Hematopoietic multipotent progenitor cell treated with erythropoietin and hydrocortisone succinate and interleukin-3 and kit ligand, for 17 days (in vitro differentiated cells): ENCODE measurements at regions not wholly inside any gene's neighbourhood (a gene's known extent, or its start where the extent isn't known, plus 50 kb on each side); places are given as distances from the start of the nearest gene placed in this dataset.

Experiments
- DNase-seq: peaks from one replicate; pipeline ENCODE4 v3.0.0-alpha.2; 2015; ENCODE audit warnings: low spot score

DNA sequence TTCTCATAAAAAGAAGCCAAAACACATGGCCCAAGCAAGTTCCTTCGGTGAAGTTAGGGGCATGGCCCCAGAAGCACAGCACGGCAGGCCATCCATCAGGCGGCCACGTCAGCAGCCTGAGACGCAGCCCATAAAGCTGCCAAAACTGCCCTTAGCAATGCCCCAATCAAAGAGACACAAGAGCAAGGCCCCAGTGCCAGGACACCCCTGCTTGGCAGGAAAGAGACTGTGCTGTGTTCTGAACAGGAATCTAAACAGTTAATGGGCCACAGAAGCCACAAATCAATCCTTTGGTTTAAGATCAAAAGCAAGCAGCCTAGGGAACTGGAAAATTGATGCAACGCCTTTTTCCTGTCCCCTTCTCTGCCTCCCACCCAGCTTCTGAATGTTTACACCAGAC, 497.0 kb upstream of the USP24 start:
- no peak for DNase-seq

DNA sequence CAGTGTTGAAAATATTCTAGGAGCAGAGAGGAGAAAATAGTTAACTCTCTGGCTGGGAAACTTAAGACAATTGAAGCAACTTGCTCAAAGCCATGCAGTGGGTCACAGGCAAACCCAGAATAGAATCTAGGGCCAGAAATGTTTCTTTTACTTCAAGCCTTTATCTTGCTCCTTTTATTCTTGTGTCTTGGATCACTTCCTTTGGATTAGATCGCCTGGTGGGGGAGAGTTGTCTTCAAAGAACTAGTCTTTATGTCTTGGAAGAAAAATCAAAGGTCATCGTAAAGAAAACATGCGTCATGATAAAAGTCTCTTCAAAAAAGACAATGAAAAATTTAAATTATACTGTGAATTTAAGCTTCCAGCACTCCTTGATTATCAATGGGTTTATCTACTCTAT, 493.6 kb upstream of the USP24 start:
- DNase-seq = no peak

DNA sequence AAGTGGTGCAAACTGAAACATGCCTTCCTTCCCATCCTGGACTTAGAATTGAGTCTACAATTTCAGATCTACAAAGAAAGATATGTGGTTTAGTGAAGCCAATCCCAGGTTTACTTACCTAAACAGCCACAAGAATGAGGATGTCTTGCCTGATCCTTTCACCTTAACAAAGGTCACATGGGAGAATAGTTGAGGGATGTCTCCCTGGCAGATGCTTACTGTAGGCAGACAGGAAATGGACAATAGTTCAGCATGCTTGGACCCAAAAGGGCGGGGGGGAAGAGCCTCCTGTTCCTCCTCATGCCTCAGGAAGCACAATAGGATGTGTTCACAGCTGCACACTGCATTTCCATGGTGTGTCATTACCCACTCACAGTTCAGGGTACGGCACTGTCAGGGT, 492.7 kb upstream of the USP24 start:
- DNase-seq = no peak

DNA sequence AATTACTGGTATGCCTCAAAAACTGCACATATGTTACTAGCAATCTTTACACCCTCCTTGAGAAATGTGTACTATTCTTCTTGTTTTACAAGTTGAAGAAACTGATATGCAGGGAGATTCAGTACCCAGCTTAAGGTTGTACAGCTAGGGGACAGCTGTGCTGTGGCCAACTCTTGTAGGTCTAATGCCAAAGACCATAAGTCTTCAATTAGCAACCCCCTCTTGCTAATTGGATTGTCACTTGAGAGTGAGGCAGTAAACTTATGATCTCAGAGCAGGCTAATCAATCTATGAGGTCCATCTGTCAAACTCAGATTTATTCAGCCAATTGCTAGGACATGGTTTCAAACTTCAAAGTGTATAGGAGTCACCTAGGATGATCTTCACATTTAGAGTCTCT, 492.0 kb upstream of the USP24 start:
- no peak for DNase-seq

DNA sequence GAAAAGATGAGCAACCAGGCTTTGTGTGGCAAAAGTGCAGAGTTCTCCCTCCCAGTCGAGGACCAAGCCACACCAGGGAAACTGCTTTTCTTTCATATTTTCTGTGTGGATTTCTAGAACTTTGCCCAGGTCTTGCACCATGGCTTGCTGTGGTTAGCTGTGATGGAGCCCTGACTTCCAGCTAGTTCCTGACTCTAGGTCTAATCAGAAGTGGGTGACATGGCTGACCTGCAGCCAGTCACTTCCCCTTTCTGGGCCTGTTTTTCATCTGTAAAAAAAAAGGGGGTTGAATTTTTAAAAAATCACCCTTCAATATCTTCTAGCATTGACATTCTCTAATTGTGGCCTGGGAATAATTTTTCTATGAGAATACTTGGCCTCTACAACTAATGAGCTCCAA, 491.2 kb upstream of the USP24 start:
- DNase-seq = no peak

DNA sequence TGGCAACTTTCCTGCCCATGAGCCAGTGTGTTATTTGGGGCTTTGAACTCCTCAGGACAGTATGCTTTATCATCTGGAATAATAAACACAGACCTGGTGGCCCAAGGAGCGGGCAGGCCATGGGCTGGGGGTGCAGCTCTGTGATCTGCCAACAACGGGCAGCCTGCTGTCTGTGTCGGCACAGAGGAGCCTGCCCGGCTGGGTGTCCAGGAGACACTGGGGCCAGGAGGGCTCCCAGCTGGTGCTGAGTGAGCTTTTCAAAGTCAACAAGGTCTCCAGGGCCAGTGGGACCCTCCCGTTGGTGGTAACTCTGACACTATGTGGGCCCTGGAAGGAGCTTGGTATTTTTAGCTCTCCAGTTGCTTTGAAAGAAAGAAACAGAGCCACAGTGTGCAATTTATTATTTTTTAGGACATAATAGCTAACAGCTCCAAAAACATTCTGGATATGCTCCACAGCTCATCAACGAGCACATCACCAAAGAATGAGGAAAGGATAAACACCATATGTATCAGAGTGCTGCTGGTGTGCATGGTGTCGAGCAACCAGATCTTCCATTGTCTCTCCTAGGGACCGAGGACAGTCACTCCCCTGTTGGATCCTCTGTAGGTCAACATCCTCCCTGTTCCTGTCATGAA, 488.7 kb upstream of the USP24 start:
- no peak for DNase-seq

DNA sequence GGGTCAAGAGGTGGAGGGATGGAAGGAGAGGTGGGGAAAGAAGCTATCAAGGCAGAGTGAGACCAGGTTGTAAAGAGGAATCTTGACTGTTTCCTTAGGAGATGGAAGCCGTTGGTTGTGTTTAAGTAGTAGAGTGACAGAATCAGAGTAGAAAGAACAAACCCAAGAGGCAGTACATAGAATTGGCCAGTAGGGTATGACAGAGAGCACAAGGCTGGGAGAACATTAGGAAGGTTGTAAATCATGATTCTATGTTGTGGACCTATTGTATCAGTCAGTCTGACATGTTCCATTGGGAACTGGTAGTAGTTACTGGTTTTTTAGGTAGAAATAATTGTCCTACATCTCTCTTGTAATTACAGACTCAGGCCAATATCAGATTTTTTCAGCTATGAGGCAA, 486.9 kb upstream of the USP24 start:
- DNase-seq = no peak

DNA sequence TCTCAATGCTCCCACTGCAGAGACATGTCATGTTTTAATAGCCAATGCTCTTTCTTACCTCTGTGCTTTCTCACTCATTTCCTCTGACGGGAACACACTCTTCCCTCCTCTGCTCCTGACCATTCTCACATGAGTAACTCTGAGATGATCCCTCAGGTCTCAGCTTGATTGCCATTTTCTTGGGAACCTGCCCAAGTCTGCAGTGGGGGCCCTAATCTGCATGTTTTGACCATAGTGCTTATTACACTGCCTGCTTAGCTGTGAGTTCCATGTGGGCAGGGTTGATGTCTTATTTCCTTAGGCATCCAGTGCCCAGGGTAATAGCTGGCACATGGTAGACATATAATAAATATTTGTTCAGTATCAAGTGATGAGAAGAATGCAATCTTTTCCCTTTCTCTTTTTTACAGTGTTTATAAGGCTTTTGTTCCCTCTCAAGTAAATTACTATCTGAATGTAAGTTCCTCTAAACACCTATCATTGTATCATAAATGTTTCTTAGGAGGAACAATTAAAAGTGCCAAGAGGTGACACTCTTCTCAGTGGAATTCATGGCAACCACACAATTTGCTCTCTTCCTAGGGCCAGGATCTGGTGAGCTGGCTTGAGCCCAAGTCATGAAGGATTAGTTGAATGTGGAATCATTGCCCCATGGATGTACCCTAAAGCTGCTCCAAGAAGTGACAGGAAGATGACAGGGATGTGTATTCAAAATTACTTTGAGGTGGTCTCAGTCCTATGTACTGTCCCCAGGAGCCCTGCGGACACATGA, 485.4 kb upstream of the USP24 start:
- no peak for DNase-seq

DNA sequence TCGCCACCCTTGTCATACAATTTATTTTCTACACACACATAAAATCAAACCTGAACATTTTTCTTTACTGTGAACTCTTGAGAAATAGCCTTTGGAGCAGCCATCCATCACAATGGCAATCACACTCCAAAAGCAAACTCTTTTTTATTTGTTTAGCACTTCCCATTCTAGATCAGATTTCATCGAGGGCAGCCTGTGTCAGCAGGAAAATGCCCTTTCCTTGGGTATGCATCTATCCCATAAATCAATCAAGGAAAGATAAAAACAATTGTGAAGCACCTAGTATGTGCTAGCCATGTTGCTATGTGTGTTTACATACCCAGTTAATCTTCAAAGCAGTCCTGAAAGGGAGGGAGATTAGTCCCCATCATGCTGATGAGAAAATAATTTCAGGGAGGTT, 484.1 kb upstream of the USP24 start:
- no peak for DNase-seq

DNA sequence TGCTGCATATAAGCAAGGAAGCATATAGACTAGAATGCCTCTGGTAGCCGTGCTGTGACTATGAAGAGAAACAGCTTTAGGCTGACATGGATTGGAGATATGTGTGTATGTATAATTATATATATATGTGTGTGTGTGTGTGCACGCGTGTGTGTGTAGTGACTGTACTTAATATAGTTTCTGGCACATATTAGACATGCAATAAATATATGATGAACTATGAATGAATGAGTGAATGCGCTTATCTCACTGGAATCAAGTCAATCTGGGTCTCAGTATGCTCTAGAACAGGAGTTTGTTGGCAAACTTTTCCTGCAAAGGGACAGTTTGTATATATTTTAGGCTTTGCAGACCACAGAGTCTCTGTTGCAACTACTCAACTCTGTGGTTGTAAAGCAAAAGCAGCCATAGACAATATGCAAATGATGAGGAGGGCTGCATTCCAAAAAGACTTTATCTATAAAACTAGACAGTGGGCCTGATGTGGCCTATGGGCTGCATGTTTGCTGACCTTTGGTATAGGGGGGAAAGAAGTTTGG, 482.9 kb upstream of the USP24 start:
- DNase-seq = no peak

DNA sequence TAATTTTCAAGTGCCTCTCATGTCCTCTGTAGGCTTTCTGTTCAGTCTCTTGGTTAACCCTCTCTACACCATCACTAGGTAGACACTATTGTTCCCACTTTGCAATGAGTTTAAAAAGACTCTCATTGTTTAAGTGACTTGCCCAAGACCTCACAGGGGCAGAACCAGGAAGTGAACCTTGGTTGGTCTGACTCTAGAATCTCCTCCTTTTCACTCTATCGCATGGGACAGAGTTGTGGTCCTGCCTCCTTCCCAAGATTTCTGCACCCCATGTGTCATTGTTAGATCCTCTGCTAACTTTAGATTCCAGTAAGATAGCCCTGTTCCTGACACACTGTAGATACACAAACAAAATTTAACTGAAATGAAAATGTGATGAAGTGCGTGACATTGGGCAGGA, 481.7 kb upstream of the USP24 start:
- DNase-seq = no peak

DNA sequence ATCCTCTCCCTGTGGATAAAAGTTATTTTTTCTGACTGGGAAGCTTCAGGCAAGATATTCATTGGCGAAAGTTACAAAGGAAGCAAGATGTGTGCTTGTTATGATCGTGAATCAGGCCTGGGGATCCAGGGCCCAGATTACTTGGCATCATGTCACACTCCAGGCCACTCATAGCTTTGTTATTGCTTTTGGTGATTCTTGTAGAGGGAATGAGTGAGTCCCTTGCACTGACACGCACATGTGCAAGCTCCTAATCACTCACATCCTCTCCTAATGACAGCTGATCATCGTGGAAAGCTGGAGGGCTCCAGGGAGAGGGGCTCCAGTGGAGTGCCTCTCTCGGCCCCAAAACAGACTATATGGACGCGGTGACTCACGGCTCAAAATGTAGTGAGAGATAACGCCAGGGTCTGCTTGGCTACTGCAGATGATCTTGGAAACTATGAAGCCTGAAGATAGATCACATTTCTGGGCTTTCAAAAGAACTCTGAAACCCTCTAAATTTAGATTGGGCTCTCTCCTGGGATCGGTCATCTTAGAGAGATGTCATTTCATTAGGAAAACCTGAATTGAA, 481.1 kb upstream of the USP24 start:
- no peak for DNase-seq

DNA sequence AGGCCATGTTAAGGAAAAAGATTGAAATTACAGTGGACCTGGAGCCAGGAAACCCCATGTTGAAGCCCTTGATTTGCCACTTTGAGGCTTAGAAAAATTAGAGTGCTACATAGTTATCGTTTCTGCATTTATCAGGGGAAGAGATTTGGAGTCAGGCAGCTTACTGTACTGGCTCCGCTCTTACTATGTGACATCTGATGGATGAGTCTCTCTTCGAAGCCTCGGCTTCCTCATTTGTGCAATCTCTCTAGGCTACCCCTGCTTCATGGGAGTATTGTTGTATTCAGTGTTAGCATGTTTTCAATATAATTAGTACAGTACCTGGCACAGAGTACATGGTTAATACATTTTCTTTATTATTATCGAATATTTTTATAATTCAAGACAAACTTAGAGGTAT, 480.4 kb upstream of the USP24 start:
- DNase-seq = no peak

DNA sequence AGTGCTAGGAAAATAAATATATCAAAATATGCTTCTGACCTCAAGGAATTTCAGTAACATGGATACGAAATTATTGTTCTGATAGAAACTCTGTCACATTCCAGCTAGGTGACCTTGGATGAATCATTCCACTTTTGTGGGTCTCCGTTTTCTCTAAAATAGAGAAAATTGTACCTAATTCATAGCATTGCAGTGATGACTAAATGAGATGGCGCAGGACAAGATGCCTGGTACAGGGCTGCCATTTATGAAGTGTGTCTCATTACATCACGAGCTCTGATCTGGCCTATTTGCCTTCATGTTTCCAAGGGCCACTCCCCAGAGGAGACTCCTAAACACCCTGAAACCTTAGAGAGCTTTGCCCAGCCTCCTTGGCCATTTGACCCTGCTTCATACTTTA, 480.0 kb upstream of the USP24 start:
- no peak for DNase-seq

DNA sequence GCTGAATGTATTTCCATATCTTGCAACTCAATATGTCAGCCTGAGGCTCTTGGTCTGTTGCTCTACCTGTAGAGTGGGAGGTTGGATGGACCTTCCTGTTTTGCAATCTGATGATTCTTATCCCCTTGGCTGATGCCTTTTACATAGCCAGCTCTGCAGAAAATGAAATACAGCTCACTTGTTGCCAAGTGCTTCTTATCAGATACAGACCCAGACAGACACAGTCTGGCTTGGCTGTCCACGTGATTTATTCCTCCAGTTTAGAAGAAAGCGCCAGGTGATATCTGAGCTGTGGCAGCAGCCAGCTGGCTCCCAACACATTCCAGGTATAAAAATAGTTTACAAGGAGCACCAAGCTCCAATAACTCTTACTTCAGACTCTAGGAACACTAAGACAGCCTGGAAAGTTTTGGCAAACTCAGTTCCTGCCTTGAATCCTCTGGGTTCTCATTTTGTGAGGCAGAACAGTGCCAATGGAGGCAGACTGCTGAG, 479.2 kb upstream of the USP24 start:
- no peak for DNase-seq

DNA sequence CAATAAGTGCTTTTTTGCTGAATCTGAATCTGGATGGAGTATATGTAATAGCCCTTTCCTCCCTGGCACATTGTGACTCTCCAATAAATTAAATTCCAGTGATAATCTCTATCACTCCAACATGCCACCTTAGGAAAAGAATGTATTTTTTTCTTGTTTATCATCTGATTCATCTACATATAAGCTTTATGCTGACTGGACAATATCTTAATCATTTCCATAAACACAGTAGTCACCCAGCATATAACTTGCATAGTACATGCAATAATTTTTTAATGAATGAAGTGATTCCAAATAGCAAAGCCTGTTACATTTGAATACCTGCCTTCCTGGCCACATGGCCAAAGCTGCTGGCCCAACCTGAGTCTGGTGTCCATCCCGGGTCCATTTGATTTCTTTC, 477.6 kb upstream of the USP24 start:
- no peak for DNase-seq

DNA sequence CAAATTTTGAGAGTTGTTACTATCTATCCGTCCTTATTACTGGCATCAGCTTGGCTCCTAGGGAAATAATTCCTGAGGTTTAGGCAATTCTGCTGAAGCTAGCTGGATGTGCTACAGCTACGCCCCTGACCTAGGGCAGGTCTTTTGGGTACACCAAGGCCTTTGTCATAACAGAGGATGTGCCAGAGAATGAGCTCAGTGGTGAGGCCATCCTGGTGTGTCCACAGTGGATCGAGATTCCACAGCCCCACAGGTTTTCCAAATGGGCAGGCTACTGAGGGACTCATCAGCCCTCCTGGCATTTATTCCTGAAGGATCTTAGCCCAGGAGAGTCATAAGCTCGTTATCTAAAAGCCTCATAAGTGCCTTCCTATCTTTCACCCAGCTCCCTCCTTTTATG, 475.2 kb upstream of the USP24 start:
- DNase-seq = no peak

DNA sequence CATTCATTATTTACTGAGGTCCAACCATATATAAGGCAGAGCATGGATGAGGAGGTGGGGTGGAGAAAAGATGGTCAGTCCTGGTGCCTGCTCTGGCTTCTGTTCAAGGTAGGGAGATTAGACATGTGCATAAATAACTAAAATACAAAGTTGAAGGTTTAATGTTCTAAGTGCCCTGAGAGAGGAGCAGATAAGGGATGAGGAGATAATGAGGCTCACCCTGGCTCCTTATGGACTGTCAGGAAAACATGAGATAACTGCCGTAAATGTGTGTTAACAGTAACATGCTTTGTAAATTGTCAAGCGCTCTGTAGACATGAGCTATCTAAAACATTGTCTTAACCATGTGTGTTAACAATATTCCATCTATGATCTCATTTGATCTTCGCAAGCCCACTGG, 474.6 kb upstream of the USP24 start:
- no peak for DNase-seq

DNA sequence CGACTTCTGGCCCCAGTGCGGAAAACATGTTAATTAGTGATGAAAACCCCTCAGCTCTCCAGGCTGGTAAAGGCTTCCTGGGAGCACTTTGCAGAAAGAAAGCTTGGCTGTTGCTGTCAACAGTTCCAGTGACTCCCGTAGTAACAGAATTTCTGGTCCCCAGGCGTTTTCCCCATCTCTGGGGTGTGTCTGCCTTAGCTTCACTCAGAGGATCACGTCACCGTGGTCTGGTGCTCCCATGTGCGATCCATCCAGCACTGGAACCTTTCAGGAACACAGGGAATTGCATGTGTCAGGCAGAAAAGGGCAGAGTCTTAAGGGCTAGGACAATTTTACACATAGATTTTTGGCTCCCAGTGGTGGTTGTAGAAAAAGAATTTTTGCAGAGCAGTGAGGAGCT, 470.4 kb upstream of the USP24 start:
- no peak for DNase-seq

DNA sequence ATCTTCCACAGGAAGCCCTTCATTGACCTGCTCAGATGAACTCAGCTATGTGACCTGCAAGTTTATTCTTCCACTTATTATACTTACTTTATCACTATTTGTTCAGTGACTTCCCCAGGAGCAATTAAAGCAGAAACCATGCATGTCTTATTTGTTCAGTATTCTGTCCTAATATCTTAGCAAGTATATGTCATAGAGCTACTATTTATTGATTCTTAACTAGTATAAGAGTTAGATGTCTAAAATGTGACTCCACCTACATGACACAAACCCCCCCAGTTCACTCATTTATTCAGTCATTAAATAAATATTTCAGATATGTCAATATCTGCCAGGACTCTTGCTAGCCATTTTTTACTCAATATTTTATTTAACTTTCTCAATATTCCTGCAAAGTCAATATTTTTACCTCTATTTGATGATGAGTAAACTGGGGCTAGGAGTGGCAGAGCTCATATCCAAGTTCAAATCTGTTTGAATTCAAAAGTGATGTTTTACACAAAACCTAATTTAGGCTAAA, 469.0 kb upstream of the USP24 start:
- DNase-seq = no peak

DNA sequence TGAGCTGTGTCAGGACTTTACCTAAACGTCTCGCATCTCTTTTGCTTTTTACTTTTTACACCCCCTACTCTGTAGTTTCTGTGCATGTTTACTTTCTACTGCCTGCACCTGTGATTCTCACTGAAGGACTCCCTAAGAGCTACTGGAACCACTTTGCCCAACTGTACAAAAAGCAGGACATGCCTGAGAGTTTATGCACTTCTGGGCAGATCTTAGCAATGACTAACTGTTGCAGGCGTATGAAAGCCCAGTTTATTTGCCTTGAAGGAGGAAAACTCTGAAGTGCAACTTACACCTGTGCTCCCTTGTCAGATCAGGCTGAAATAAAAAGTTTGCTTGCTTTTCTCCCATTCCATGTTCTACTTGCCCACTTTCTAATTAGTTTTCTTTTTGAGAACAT, 467.0 kb upstream of the USP24 start:
- DNase-seq = no peak

DNA sequence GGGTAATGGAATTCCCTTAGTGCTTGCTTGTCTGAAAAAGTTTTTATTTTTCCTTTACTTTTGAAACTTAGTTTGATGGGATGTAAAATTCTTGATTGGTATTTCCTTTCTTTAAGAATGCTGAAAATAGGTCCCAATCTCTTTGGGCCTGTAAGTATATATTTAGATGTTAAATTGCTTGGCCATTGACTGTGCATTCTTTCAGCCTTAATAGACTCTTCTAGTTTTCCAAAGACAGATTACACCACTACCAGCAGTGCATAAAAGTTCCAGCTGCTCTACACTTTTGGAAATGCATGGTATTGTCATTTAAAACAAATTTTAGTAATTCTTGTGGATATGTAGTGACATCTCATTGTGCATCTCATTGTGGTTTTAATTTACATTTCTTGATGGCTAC, 464.8 kb upstream of the USP24 start:
- no peak for DNase-seq

DNA sequence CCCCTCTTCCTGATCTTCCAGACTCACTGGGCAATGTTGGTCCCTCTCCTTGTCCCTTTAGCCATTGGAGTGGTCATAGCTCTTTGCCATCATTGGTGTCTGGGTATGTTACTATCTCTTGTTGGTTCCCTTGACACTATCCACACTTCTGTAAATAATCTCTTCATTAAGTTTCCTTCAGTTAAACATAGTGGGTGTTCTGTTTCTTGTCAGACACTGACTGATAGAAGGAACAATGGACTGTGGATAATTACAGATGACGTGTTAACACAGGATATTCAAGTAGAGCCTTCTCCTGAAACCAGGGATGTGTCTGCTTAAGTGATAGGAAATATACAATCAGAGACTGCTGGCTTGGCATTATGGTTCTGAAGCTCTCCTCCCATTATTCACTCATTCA, 458.3 kb upstream of the USP24 start:
- DNase-seq = no peak
